SK-N-SH treated with all-trans-retinoic acid at 6 μM for 48 hours (cell line): ENCODE measurements at regions not wholly inside any gene's neighbourhood (a gene's known extent, or its start where the extent isn't known, plus 50 kb on each side); places are given as distances from the start of the nearest gene placed in this dataset.

Experiments
- ATAC-seq: fragments of 200-7000 bp; cut with Tn5 transposase; 3 replicates; pipeline ENCODE4 v1.9.1; 2020; ENCODE audit warnings: mild to moderate bottlenecking, moderate library complexity
- BACH2 ChIP-seq: fragments of 250-450 bp; sonication (Bioruptor Pico); IDR thresholded peaks from 2 replicates; pipeline ENCODE4 v1.9.0; 2021; ENCODE audit warnings: mild to moderate bottlenecking, borderline replicate concordance
- CREB5 ChIP-seq: fragments of 250-450 bp; sonication (Bioruptor Pico); IDR thresholded peaks from 2 replicates; pipeline ENCODE4 v1.5.1; 2020; ENCODE audit warnings: low read depth, mild to moderate bottlenecking, moderate library complexity
- CSDC2 ChIP-seq: fragments of 250-450 bp; sonication (Bioruptor Pico); IDR thresholded peaks from 2 replicates; pipeline ENCODE4 v1.5.0; 2020; ENCODE audit warnings: mild to moderate bottlenecking, moderate library complexity
- CSRNP3 ChIP-seq: fragments of 250-450 bp; sonication (Bioruptor Pico); IDR thresholded peaks from 2 replicates; pipeline ENCODE4 v1.5.1; 2021; ENCODE audit warnings: mild to moderate bottlenecking, moderate library complexity
- ESRRG ChIP-seq: fragments of 250-450 bp; sonication (Bioruptor Pico); IDR thresholded peaks from 2 replicates; pipeline ENCODE4 v1.6.1; 2021; ENCODE audit warnings: mild to moderate bottlenecking
- GLIS3 ChIP-seq: fragments of 250-450 bp; sonication (Bioruptor Pico); IDR thresholded peaks from 2 replicates; pipeline ENCODE4 v1.5.0; 2020; ENCODE audit warnings: mild to moderate bottlenecking, moderate library complexity
- ISL1 ChIP-seq: fragments of 250-450 bp; sonication (Bioruptor Pico); IDR thresholded peaks from 2 replicates; pipeline ENCODE4 v2.1.2; 2022; ENCODE audit warnings: mild to moderate bottlenecking, moderate library complexity
- OSR1 ChIP-seq: fragments of 250-450 bp; sonication (Bioruptor Pico); IDR thresholded peaks from 2 replicates; pipeline ENCODE4 v1.8.0; 2022; ENCODE audit warnings: moderate library complexity, mild to moderate bottlenecking, inconsistent platforms
- PPARA ChIP-seq: fragments of 250-450 bp; sonication (Bioruptor Pico); IDR thresholded peaks from 2 replicates; pipeline ENCODE4 v1.5.0; 2020; ENCODE audit warnings: mild to moderate bottlenecking, borderline replicate concordance
- RARB ChIP-seq: fragments of 250-450 bp; sonication (Bioruptor Pico); IDR thresholded peaks from 2 replicates; pipeline ENCODE4 v1.8.0; 2021; ENCODE audit warnings: mild to moderate bottlenecking, moderate library complexity
- SNAI2 ChIP-seq: fragments of 250-450 bp; sonication (Bioruptor Pico); IDR thresholded peaks from 2 replicates; pipeline ENCODE4 v1.5.0; 2020; ENCODE audit warnings: mild to moderate bottlenecking, moderate library complexity
- TCF4 ChIP-seq: fragments of 250-450 bp; sonication (Bioruptor Pico); IDR thresholded peaks from 2 replicates; pipeline ENCODE4 v1.8.0; 2021; ENCODE audit warnings: mild to moderate bottlenecking, moderate library complexity, borderline replicate concordance
- TOX ChIP-seq: fragments of 250-450 bp; sonication (Bioruptor Pico); IDR thresholded peaks from 2 replicates; pipeline ENCODE4 v1.8.0; 2021; ENCODE audit warnings: mild to moderate bottlenecking, moderate library complexity, borderline replicate concordance
- ZFP3 ChIP-seq: fragments of 250-450 bp; sonication (Bioruptor Pico); IDR thresholded peaks from 2 replicates; pipeline ENCODE4 v1.5.0; 2020; ENCODE audit warnings: mild to moderate bottlenecking, moderate library complexity
- ZFP30 ChIP-seq: fragments of 450-650 bp; formaldehyde crosslinking; IDR thresholded peaks from 2 replicates; pipeline ENCODE4 v1.5.0; 2022; ENCODE audit warnings: mild to moderate bottlenecking, moderate library complexity
- ZNF565 ChIP-seq: fragments of 450-650 bp; formaldehyde crosslinking; conservative IDR thresholded peaks from 2 replicates; pipeline ENCODE4 v1.5.0; 2020; ENCODE audit warnings: low read depth, mild to moderate bottlenecking, moderate library complexity
- ZNF70 ChIP-seq: fragments of 450-650 bp; formaldehyde crosslinking; IDR thresholded peaks from 2 replicates; pipeline ENCODE4 v1.5.0; 2020; ENCODE audit warnings: mild to moderate bottlenecking, moderate library complexity
- ZNF8 ChIP-seq: fragments of 450-650 bp; formaldehyde crosslinking; IDR thresholded peaks from 2 replicates; pipeline ENCODE4 v1.5.0; 2020; ENCODE audit warnings: mild to moderate bottlenecking, moderate library complexity
- TF ChIP-seq, protein P1 (sequence below): fragments of 250-450 bp; sonication (Bioruptor Pico); IDR thresholded peaks from 2 replicates; pipeline ENCODE4 v1.5.0; 2020; ENCODE audit warnings: mild to moderate bottlenecking, moderate library complexity
- TF ChIP-seq, protein P2 (sequence below): fragments of 250-450 bp; sonication (Bioruptor Pico); IDR thresholded peaks from 2 replicates; pipeline ENCODE4 v1.8.0; 2020; ENCODE audit warnings: mild to moderate bottlenecking, moderate library complexity, borderline replicate concordance

GRCh38 chr13:76226941-76227340 is 590.8 kb downstream of the LMO7 start:
- no peak for TF ChIP-seq ESRRG (CRISPR knock-in tag)
- no peak for ATAC-seq

DNA sequence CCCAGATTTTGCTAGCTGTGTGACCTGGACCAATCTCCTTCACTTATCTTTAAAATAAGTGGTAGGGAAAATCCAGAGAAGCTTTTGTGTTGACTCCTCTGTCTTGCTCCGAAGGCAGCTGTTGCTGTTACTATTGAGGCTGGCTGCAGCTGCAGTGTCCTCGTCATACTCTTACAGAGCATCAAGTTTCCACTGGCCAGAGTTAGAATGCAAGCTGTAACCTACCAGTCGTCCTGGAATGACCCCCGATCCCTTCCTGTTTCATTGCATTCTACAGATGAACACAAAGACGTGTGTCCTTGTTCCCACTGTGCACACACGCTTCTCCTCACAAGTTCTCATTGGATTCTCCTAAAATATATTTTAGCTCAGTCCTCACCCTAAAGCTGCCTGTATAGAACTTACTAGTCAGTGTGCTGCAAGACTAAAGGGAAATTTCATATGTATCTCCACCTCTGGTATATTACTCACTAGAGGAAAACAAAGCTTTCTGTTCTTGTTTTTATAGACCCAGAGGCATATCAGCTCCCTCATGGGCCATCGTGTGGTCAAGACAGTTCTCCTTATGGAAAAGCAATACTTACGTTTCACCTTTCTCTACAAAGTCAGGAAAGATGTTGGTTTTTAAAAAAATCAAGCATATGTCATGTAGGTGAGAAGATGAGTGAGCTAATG is 589.8 kb downstream of the LMO7 start:
- no peak for TF ChIP-seq CSDC2
- TF ChIP-seq, protein P1, sequence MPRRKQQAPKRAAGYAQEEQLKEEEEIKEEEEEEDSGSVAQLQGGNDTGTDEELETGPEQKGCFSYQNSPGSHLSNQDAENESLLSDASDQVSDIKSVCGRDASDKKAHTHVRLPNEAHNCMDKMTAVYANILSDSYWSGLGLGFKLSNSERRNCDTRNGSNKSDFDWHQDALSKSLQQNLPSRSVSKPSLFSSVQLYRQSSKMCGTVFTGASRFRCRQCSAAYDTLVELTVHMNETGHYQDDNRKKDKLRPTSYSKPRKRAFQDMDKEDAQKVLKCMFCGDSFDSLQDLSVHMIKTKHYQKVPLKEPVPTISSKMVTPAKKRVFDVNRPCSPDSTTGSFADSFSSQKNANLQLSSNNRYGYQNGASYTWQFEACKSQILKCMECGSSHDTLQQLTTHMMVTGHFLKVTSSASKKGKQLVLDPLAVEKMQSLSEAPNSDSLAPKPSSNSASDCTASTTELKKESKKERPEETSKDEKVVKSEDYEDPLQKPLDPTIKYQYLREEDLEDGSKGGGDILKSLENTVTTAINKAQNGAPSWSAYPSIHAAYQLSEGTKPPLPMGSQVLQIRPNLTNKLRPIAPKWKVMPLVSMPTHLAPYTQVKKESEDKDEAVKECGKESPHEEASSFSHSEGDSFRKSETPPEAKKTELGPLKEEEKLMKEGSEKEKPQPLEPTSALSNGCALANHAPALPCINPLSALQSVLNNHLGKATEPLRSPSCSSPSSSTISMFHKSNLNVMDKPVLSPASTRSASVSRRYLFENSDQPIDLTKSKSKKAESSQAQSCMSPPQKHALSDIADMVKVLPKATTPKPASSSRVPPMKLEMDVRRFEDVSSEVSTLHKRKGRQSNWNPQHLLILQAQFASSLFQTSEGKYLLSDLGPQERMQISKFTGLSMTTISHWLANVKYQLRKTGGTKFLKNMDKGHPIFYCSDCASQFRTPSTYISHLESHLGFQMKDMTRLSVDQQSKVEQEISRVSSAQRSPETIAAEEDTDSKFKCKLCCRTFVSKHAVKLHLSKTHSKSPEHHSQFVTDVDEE (CRISPR knock-in tag): no peak
- TF ChIP-seq OSR1: no peak
- TF ChIP-seq BACH2 (CRISPR knock-in tag): no peak
- TF ChIP-seq CREB5: no peak
- no peak for TF ChIP-seq ESRRG (CRISPR knock-in tag)
- TF ChIP-seq ISL1: no peak
- TF ChIP-seq TOX (CRISPR knock-in tag): no peak
- TF ChIP-seq ZFP30 (CRISPR knock-in tag): no peak
- TF ChIP-seq ZFP3: no peak
- TF ChIP-seq ZNF565 (CRISPR knock-in tag): no peak
- TF ChIP-seq SNAI2: no peak
- no peak for TF ChIP-seq PPARA
- TF ChIP-seq GLIS3 (CRISPR knock-in tag): no peak
- TF ChIP-seq CSRNP3 (CRISPR knock-in tag): no peak
- TF ChIP-seq, protein P2, sequence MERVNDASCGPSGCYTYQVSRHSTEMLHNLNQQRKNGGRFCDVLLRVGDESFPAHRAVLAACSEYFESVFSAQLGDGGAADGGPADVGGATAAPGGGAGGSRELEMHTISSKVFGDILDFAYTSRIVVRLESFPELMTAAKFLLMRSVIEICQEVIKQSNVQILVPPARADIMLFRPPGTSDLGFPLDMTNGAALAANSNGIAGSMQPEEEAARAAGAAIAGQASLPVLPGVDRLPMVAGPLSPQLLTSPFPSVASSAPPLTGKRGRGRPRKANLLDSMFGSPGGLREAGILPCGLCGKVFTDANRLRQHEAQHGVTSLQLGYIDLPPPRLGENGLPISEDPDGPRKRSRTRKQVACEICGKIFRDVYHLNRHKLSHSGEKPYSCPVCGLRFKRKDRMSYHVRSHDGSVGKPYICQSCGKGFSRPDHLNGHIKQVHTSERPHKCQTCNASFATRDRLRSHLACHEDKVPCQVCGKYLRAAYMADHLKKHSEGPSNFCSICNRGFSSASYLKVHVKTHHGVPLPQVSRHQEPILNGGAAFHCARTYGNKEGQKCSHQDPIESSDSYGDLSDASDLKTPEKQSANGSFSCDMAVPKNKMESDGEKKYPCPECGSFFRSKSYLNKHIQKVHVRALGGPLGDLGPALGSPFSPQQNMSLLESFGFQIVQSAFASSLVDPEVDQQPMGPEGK (CRISPR knock-in tag): no peak
- TF ChIP-seq ZNF70 (CRISPR knock-in tag): no peak
- no peak for TF ChIP-seq ZNF8 (CRISPR knock-in tag)
- no peak for TF ChIP-seq TCF4 (CRISPR knock-in tag)
- ATAC-seq: no peak

DNA sequence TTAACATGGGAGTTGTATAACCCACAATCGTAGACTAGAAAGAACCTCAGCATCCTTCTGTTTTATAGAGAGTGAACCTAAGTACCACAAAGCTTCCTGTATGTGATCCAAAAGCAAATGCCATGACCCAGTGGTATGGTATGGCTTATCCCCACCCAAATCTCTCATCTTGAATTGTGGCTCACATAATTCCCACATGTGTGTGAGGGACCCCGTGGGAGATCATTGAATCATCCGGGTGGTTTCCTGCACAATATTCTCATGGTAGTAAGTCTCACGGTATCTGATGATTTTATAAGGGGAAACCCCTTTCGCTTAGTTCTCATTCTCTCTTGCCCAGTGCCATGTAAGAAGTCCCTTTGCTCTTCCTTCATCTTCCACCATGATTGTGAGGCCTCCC is 587.9 kb downstream of the LMO7 start:
- TF ChIP-seq ZFP3 (no peak), ZNF565 (CRISPR knock-in tag) (no peak), BACH2 (CRISPR knock-in tag) (no peak), ZNF8 (CRISPR knock-in tag) (no peak), PPARA (no peak), RARB (CRISPR knock-in tag) (no peak), ESRRG (CRISPR knock-in tag) (no peak), ZFP30 (CRISPR knock-in tag) (no peak)
- TF ChIP-seq, protein P2 (CRISPR knock-in tag): no peak
- no peak for ATAC-seq
